HG02588 (cell line): ENCODE measurements at regions not wholly inside any gene's neighbourhood (a gene's known extent, or its start where the extent isn't known, plus 50 kb on each side); places are given as distances from the start of the nearest gene placed in this dataset.

ENCODE experiments used
- ATAC-seq: cut with Tn5 transposase; IDR thresholded peaks from one replicate; pipeline ENCODE4 v1.9.1; 2021; ENCODE audit warnings: mild to moderate bottlenecking, moderate library complexity; ENCODE audit not compliant: unreplicated experiment

DNA sequence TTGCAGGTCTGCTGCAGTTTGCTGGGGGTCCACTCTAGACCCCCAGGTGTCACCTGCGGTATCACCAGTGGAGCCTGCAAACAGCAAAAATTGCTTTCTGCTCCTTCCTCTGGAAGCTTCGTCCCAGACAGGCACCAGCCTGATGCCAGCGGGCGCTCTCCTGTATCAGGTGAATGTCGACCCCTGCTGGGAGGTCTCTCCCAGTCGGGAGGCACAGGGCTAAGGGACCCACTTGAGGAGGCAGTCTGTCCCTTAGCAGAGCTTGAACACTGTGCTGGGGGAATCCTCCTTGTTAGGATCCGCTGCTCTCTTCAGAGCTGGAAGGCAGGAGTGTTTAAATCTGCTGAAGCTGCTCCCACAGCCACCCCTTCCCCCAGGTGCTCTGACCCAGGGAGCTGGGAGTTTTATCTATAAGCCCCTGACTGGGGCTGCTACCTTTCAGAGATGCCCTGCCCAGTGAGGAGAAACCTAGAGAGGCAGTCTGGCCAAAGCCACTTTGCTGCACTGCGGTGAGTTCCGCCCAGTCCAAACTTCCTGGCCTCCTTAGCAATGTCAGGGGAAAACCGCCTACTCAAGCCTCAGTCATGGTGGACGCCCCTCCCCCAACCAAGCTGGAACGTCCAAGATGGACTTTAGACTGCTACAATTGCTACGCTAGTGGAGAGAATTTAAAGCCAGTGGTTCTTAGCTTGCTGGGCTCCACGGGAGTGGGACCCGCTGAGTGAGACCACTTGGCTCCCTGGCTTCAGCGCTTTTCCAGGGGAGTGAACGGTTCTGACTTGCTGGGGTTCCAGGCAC lies 652.5 kb downstream of the KCNJ3 start:
- ATAC-seq, result no peak

DNA sequence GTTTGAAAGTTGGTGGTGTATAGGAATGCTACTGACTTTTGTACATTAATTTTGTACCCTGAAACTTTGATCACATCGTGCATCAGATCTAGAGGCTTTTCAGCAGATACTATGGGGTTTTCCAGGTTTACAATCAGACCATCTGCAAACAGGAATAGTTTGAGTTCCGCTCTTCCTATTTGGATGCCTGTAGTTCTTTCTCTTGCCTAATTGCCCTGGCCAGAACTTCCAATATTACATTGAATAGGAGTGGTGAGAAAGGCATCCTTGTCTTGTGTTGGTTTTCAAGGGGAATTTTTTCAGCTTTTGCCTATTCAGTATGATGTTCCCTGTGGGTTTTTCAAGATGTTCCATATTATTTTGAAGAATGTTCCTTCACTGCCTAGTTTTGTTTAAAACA lies 633.5 kb downstream of the KCNJ3 start:
- no peak for ATAC-seq

DNA sequence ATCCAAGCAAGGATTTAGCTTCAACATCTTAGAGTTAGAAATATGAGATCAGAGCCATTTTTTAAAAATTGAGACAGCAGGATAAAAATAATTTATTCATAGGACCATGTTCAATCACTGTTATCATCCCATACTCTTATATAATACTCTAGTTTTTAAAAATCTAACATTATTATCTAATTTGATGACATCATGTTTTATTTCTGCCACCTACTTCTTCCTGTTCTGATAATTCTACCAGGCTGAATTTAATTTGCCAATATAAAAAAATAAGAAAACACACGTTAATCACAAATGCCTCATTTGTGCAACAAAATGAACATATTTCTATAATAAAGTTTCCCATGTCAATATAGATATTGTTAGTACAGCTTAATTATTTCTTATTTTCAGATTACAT lies 621.7 kb downstream of the KCNJ3 start:
- no peak for ATAC-seq

DNA sequence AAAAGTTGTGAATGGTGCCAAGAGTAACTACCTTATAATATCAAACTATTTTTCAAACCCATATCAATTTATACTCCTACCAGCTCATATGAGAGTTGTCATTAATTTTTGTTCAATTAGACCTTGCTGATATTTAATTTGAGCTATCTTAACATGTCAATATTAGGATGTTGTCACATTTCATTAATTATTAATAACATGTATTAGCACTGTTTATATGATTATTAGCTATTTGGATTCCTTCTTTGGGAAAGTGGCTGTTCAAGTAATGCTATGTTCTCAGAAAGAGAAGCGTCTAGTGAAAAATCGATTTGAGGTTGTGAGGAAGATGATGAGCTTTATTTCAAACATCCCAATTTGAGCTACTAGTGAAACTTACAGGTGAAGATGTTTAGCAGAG lies 620.2 kb downstream of the KCNJ3 start:
- no peak for ATAC-seq

DNA sequence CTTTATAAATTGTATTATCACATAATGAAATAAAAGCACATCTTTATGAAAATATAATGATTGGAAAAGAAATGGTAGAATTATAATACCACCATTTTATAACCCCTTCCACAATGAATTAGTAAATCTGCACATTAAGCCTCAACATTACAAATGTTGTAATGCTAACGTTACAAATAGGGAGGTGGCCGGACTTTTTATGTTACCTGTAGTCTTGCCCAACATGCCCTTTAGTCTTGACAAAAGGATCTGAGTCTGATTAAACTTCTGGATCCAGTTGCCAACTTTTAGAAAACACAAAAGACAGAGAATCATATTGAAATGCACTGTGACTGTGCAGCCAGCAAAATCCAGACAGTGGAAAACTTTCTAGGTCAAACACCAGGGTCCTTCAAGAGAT lies 617.3 kb downstream of the KCNJ3 start:
- ATAC-seq, result no peak

DNA sequence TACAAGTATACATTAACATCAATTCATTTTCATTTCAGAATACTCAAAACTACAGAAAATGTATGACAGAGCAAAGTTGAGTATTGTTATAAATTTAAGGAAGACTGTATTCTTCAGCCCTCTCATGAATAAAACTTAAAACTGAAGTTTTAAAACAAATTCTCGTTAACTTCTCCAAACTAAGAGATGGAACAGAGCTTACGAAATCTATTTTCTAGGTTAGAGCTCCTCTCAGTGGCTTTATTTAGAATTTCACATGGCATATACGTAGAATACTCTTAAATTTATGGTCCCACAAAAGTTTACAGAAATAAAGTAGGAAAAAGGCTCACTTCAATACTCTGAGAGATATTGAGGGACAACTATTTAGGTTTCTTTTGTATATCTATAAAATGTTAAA lies 612.1 kb downstream of the KCNJ3 start:
- ATAC-seq, result peak; percentile 53

DNA sequence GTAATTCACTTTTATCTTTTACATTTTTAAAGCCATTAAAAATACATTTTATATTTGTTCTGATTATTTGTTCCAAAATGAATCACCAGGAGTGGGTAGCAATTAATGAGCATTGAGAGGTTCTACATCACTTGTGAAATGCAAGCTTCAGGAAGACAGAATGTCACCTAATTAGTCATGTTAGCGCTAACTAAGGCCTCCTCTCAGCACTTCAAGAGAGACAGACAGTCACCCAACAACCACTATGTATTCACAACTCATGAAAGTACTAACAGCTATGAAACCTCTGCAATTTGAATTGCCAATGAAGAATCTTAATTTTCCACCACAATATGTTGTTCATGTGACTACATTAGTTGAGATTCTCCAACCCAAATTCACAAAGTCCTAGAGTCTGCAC lies 611.0 kb downstream of the KCNJ3 start:
- ATAC-seq, result no peak

DNA sequence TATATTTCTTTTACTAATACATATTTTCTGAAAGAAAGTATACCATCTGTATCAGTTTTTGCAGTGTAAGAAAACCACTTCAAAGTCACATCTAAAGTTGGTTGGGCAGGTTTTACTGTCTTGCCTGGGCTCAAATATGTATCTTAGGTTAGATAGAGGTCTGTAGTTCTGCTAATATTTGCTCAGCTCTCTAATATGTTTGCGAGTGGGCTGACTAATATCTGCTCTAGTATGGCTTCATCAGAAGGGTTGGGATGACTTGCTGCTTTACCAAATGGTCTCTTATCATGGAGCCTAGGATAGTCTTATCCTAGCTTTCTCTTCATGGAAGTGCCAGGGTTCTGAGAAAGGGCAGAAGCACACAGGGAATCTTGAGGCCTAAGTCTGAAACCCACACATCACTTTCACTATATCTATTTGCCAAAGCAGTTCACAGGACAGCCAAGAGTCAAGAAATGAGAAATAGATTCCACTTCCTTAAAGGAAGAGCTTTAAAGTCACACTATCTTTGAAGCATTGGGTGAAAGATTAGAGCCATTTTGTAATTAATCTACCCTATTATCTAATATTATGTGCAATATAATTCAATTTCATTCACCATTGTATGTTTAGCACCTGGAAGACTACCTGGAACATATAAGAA lies 610.0 kb downstream of the KCNJ3 start:
- no peak for ATAC-seq

DNA sequence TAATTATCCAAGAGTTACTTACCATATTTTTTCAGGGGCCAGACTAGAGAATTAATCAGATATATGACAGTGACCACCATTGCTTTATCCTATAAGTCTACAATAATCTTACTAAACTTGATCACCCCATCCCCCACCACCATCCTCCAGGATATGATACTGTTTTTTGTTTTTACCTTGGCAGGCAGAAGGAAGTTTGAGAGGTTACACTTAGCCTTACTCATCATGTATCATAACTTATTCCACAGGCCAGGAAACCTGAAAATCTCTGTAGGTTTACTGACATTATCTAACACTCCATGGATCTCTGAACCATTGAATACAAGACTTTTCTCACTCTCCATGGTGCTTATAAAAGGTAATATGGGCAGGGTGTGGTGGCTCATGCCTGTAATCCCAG lies 602.7 kb downstream of the KCNJ3 start:
- ATAC-seq, result no peak

DNA sequence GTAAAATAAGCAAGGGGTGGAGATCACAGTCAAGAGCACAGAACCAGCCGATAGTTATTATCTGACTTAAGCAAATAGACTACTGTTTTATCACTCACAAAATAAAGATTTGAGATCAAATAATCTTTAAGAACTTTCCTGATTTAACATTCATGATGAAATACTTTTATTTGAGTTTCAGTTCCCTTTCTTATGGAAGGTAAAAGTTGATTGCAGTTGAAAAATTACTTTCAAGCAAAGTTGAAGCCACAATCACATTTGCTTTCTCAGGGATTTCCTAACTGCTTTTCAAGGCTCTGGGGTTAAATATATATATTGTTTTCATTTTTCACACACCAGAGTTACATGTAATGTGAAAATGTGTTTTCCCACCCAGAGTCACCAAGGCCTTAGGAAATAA lies 599.5 kb downstream of the KCNJ3 start:
- no peak for ATAC-seq

DNA sequence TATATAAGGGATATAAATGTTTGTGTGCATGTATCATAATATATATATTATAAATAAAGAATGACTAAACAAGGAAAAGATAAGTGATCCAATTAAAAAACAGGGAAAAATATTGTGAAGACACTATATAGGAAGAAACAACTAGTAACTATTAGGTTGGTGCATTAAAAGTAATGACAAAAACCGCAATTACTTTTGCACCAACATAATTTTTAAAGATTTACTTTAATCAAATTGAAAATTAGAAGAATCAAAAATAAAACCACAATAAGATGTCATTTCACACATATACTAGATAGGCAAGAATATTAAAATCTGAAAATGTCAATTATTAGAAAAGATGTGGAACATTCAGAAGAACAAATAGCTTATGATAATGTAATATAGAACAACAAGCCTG lies 595.9 kb downstream of the KCNJ3 start:
- no peak for ATAC-seq

DNA sequence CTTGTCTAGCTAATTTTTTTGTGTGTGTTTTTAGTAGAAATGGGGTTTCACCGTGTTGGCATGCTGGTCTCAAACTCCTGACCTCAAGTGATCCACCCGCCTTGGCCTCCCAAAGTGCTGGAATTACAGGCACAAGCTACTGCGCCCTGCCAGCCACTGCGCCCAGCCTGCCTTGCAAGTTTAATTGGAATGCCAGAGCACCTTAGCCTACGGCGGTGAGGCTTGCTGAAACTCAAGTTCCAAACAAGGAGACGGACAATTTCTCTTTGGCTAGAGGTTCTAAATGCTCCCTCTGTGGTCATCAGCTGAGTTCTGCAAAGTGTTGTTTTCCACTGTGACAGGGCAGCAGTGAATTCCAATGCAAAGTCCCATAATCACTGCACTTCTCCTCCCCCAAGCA lies 583.4 kb downstream of the KCNJ3 start:
- no peak for ATAC-seq

DNA sequence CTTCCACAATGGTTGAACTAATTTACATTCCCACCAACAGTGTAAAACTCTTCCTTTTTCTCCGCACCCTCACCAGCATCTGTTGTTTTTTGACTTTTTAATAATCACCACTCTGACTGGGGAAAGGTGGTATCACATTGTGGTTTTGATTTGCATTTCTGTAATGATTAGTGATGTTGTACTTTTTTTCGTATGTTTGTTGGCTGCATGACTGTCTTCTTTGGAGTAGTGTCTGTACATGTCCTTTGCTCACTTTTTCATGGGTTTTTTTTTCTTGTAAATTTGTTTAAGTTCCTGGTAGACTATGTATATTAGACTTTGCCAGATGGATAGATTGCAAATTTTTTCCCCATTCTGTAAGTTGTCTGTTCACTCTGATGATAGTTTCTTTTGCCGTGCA lies 574.8 kb downstream of the KCNJ3 start:
- ATAC-seq, result no peak

DNA sequence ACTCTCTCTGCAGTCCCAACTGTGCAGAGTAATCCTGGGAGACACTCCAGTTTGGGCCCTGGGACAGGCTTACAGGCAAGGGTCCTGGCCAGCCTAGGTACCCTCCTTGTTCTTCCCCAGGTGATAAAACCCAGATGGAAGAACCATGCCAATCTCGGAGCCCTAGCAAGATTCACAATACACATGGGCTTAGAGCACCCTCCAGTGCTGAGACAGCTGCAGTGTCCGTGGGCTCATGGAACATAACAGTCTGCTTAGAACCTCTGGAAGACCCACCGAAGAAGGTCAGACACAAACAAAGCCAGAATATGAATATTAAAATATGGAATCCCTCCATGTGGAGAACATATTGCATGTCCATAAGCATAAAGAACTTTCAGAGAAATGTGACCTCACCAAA lies 568.1 kb downstream of the KCNJ3 start:
- no peak for ATAC-seq

DNA sequence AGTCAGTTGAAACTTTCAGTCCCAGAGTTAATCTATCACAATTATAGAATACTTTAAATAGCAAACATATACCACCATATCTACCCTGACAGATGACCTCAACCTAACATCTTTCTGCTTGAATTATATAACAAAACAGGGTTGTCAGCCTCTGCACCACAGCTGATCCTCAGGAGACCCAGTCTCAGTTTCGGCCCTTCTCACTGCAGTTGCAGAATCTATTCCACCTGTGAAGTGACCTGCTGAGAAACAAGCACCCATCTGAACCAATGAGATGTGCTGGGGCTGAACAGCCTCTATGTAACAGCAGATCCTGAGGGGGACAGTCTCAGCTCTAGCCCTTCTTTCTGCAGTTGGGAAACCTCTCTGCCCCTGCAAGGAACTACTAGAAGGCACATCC lies 567.6 kb downstream of the KCNJ3 start:
- ATAC-seq, result no peak

DNA sequence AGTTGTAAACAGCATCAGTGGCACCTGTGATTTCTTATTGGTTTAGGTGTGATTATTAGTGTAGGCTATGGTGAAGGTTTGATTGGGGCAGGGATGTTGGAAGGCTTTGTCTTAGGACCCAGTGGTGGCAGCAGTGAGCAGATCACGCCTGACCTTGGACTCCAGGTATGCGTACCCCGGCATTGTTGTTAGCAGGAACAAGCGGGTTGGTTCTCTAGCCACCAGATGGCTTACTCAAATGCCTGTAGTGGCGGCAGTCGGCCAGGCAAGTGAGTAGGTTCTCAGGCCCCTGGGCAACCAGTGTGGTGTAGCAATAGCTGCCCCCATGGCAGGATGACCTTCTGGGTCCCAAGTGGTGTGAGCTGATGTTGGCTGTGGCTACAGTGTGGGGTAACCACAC lies 558.3 kb downstream of the KCNJ3 start:
- no peak for ATAC-seq

DNA sequence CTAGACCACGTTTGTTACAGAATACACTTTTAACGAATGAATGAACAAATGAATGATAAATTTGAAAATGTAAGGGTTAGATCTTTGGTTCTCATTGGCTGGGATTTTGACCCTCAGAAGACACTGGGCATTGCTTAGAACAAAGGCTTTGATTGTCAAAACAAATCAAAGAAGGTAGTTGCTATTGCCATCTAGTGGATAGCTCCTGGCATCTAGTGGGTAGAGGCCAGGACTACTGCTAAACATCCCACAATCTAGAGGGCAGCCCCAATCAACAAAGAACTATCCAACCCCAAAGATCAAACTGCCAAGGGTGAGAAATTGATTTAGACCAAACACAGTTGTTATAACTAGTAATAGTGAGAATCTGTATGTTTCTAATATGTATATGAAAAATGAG lies 552.3 kb downstream of the KCNJ3 start:
- ATAC-seq, result peak; percentile 81

DNA sequence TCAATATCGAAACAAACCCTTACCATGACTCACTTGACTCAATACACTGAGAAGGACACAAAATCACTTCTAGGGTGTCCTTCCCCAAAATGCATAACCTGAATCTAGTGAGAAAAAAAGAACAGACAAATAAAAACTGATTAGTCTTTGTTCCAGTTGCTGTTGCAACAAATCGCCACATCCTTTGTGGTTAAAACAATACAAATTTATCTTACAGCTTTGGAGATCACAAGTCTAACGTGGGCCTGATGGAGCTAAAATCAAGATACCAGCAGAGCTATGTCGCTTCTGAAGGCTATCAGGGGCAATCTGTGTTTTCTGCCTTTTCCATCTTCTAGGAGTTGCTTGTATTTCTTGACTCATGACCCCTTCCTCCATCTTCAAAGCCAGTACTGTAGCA lies 541.7 kb downstream of the KCNJ3 start:
- no peak for ATAC-seq

DNA sequence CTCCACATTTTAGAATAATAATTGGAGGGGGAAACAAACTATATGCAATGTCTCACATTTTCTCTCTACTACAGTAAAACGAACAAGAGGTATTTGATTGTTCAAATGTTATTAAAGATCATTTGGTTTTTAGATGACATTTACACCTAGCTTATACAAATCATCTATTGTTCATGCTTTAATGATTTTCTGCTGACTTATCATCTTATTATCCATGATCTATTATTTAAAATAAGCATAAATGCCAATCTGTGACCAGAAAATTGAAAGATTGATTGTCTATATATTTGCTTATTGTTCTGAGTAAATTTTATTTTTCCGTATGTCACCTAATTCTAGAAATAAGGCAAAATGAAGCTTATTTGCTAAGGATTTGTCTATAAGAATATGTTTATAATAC lies 537.2 kb downstream of the KCNJ3 start:
- no peak for ATAC-seq

DNA sequence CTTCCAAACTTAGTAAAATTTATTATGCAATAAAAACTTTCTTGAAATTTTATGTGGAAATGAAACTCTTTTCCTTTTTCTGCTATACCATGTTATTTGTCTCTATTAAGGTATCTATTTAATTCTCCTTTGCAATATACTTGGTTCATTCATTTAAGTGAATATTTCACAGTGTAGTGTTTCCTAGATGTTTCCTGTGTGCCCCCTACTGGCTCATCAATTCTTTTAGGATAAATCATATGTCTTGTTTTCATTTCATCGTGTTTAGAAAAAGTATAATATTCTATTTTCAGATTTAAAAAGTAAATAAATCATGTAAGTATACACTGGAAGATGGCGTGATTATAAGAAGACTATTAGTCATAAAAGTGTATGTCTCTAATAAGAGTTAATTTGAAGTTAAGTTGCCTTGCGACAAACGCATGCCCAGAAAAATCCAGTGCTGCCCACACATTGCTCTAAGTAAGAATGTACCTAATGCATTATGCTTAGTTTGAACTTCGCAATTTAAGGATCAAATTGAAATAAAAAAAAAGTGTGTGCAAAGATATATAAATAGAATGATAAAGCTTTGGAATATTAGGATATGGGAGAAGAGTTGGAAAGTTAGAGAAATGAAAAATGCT lies 525.4 kb downstream of the KCNJ3 start:
- peak; percentile 51 for ATAC-seq

DNA sequence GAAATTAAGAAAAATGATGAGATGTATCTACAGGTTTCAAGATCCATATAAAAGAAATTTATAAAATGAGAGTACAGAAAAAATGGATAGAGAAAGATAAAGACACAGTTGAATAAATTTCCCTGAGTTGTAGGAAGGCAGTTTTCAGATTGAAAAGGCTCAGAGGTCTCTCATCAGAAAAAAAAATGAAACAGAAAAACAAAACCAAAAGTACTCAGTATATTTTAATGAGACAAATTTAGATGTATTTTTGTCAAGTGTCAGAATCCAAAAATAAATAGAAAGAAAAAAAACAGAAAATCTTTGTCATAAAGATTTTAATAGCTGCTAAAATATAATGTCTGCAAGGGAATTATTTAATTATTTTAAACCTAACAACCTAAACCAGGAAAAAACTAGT lies 520.5 kb downstream of the KCNJ3 start:
- peak; percentile 56 for ATAC-seq

DNA sequence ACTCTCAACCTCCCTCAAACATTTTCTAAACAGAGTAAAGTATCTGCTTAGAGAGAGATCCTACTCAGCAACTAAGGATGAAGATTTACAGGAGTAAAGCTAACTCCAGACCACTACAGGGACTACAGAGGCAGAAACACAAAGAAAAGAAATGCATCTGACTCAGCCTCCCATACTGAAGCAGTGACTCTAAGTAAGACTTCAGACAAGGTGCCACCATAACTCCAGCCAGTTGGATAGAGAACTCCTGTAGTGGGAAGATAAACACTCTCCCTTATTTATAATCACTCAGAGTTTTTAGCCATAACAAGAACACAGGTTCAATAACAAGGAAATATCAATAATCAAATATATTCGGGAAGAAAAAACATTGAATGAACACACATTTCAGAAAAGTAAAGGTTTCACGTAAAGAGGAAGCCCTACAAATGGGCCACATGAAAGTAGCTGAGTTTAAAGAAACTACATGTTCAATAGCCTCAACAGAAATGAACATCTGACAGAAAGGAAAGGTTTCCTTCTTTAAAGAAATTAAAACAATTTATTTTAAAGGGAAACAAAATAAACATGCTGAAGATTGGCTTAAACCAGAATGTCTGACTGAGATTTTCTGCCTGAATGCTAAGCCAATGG lies 519.9 kb downstream of the KCNJ3 start:
- ATAC-seq, result peak; percentile 38
